Gastroesophageal sphincter (tissue), 3 donors: ENCODE measurements at regions not wholly inside any gene's neighbourhood (a gene's known extent, or its start where the extent isn't known, plus 50 kb on each side); places are given as distances from the start of the nearest gene placed in this dataset.
A peak's percentile ranks its signal among the peaks of the same experiment; 100 is the strongest.

Experiments used
- CTCF ChIP-seq, 4 experiments: fragments of 200-600 bp in 2 of 4; fragments of 450-650 bp in 2 of 4; sonication (generic) in 1 of 4; IDR thresholded peaks; one replicate each; pipeline ENCODE4 v1.5.1; 2017 to 2019; ENCODE audit warnings: antibody characterized with exemption in 4 of 4, mild to moderate bottlenecking in 2 of 4, moderate library complexity in 2 of 4
- EP300 ChIP-seq: sonication (generic); formaldehyde crosslinking; IDR thresholded peaks from one replicate; pipeline ENCODE4 v1.6.1; 2017; ENCODE audit warnings: antibody characterized with exemption, mild to moderate bottlenecking
- POLR2A ChIP-seq, 2 donors: fragments of 450-650 bp; IDR thresholded peaks; one replicate each; pipeline ENCODE4 v1.6.1; 2017; ENCODE audit warnings: antibody characterized with exemption in 2 of 2, mild to moderate bottlenecking in 2 of 2, moderate library complexity in 1 of 2
- POLR2AphosphoS5 ChIP-seq: sonication (generic); formaldehyde crosslinking; IDR thresholded peaks from one replicate; pipeline ENCODE4 v1.6.1; 2017; ENCODE audit warnings: antibody characterized with exemption

GRCh38 chr12:66860752-66861750 is 182.2 kb upstream of the GRIP1 start:
- TF ChIP-seq CTCF (IDR thresholded peaks at IDR 0.05) = peak; percentile 59 to 85 (median 73)
- TF ChIP-seq POLR2A (IDR thresholded peaks at IDR 0.05) = no peak
- no peak for TF ChIP-seq EP300
- TF ChIP-seq POLR2AphosphoS5 = no peak
